ENCODE measurements at regions not wholly inside any gene's neighbourhood (a gene's known extent, or its start where the extent isn't known, plus 50 kb on each side); places are given as distances from the start of the nearest gene placed in this dataset.
A peak's percentile ranks its signal among the peaks of the same experiment; 100 is the strongest.

GRCh38 chr1:42096554-42096953 is 56.7 kb upstream of the GUCA2B start:
- no peak for DNase-seq (ENCODE audit: low spot score)

DNA sequence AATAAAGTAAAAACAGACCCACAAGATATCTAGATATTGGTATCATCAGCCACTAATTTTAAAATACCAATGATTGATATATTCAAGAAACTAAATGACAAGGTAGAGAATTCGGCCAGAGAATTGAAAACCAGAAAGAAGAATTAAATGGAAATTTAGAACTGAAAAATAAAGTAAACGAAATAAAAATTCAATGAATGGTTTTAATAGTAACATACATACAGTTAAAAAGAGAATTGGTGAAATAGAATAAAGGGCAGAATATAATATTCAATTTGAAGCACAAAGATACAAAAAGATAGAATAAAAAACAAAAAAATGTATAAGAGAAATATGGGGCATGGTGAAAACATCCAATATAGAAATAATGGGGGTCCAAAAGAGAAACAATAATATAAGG is 64.0 kb upstream of the GUCA2B start:
- no peak for DNase-seq (ENCODE audit: low spot score)

DNA sequence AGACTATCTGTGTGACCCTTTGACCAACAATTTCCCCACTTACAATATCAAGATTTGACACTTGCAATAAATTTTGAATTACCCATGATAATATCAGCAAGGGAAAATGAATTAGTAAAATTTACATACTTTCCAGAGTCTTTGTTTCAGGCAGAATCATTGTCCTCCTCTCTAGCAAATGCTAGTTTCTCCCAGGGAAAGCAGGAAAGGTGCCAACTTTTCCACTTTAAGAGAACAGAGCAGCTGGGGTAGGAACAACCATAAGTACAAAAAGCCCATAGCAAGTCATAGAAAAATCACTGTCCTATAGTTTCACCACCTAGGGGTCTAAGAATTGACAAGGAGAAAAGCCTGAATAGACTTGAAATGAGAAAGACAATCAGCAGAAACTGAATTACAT is 67.1 kb upstream of the GUCA2B start:
- DNase-seq (ENCODE audit: low spot score), result no peak

GRCh38 chr1:42085596-42085995 is 67.6 kb upstream of the GUCA2B start:
- no peak for DNase-seq (ENCODE audit: low spot score)

DNA sequence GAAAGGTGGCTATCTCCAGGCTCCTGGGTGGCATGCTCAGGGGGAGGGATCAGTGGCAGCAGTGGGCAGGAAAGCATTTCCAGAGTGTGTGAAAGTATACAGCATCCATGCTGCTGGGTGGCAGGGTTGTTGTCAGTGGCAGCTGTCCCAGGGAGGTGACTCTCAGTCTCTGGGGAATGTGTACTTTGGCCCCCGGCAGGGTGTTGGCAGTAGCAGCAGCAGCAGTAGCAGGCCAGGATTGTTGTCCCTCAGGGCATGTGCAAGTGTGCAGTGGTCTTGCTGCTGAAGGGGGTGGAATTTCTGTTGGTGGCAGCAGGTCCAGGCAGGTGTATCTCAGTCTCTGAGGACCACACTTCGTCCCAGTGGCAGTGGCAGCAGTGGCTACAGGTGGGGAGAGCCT is 71.7 kb upstream of the GUCA2B start:
- no peak for DNase-seq (ENCODE audit: low spot score)

DNA sequence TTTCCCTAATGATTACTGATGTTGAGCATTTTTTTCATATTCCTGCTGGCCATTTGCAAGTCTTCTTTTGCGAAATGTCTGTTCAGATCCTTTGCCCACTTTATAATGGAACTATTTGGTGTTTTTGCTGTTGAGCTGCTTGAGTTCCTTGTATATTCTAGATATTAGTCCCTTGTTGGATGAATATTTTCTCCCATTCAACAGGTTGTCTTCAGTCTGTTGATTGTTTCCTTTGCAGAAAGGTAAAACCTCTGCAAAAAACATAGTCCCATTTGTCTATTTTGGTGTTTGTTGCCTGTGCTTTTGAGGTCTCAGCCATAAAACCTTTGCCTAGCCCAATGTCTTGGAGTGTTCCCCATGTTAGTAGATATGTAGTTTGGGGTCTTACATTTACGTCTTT is 78.0 kb upstream of the GUCA2B start:
- no peak for DNase-seq (ENCODE audit: low spot score)

GRCh38 chr1:42070996-42071395 is 82.2 kb upstream of the GUCA2B start:
- DNase-seq (ENCODE audit: low spot score), result no peak

DNA sequence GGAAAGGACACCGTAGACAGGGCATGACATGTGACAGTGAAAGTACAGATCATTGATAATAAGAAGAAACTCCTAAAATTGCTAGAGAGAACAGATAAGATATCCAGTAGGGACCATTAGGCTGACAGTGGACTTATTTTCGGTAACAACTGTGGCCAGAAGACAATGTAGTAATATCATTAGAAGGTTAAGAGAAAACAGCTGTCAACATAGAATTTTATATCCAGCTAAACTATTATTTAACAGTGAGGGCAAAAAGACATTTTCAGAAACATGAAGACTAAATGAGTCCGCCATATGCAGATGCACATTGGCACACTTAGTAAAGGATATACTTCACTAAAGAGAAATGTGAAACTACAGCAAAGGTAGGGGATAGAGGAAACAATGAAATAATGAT is 95.4 kb upstream of the GUCA2B start:
- DNase-seq (ENCODE audit: low spot score), result no peak

GRCh38 chr1:42056460-42056859 is 96.8 kb upstream of the GUCA2B start:
- no peak for DNase-seq (ENCODE audit: low spot score)

- DNase-seq (ENCODE audit: low spot score), result no peak
Observed at GRCh38 chr1:42055061-42055460, 98.1 kb upstream of the GUCA2B start.

DNA sequence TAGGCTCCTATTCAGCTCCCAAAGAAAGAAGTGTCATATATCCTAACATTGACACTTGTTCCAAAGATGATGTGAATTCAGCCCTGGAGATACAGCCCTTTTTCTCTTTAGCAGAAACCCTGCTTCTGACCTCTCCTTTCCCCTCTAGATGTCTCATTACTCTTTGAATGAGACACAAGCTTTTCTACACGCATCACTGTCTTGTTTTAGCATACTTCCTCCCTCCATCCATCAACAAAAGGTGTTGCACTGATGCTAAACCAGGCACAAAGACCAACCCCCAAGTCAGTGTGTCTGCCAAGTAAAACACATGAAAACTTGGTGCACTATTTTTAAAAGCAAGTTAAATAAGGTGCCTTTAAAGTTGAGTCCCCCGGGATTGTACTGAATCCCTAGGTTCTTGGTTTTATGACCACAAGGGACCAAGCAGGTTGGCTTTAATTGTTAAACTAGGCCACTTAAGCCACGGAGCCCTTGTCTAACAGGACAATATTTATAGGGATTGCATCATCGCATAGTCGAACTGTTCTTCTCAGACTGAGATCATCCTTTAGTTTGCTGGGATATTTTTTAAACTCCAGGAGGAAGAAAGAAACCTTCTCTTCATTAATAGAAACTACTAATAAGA is 101.0 kb upstream of the GUCA2B start:
- DNase-seq (ENCODE audit: low spot score), result no peak

DNA sequence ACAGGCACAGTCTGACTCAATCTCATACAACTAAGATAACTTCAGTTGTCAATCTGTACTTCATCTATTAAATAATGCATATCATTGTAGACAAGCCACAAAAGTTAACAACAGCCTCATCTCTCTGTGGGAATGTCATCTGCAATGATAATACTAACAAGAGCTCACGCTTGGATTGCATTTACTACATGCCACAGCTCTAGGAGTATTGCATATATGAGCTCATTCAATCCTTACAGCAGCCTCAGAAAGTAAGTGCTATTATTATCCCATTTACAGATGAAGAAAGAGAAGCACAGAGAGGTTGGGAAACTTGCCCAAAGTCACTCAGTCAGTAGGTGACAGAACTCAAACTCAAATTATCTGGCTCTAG is 105.7 kb upstream of the GUCA2B start:
- DNase-seq (ENCODE audit: low spot score), result no peak

DNA sequence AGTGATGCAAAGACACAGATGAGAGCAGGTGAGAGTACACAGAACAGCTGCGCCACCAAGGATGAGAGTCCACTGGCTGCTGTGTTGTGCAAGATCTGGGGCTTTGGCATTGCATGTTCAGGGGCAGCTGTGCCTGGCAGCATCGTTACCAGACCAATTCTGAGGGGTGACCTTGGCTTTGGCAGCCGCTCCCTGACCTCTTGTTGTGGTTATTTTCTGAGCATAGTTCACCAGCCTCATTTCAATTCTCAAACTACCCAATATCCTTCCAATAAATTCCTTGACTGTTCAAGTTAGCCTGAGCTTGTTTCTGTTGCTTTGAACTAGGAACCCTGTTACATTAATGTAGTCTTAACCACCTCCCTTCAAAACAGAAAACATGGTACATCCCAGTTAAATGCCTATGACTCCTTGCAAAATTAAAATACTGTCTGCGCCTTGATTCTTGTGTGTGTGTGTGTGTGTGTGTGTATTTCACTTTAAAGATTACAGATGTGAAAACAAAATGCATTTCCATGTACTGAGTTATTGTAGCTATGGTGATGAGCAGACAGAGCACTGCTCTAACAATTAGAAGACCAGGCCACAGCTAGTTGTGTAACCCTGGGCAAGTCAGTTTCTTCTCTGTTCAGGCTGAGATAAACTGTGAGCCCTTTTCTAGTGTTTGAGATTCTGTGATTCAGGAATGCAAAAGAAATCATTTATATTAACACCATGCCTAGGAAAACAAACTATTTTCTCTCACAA is 106.3 kb upstream of the GUCA2B start:
- no peak for DNase-seq (ENCODE audit: low spot score)

DNA sequence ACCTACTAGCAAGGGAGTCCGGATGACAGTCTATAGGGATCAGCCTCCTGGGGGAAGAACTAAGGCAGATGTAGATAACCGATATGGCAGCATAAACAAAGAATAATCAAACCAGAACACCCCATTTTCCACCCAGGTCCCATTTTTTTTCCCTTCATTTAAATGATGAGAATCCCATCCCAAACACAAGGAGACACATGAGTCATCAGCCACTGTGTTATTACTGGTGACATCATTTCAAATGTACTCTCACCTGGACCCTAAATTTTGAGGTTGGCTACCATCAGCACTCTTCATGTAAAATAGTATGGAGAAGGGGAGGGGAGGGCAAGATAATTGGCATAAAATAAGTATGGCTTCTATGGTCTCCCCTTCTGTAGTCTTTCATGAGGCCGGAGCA is 108.9 kb upstream of the GUCA2B start:
- DNase-seq (ENCODE audit: low spot score), result no peak

DNA sequence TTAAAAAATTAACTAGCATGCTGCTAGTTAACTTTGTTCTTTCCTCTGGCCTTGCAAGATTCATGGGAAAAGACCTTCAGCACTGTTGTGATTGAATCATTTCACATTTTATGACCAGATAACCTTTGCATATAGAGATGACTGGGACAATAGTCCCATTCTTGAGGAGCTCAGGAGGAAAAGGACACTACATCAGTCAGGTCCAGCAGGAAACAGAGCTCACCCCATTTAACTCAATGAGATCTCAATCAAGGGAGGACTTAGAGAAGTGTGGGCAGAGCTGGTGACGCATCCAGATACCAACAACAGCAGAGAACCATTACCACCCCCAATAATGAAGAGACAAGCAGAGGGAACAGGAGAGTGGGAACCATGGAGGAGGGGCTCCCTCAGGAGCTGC is 109.4 kb upstream of the GUCA2B start:
- DNase-seq (ENCODE audit: low spot score), result no peak

DNA sequence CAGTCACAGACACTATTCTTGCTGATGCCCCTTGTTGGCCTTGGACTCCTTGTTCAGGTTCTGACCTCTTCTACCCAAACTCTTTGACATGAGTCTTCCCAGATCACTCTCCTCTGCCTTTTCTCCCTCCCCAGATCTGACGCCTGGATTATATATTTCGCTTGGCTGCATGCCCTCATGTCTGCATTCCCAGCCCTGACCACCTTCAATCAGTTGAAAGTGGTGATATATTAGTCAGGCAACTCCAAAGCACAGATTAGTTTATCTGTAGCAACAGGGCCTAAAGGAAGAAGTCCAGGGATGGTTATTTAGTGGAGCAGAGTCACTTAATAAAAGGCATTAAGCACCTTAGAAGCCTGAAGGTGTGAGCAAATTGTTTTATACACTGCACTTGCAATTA is 110.0 kb upstream of the GUCA2B start:
- DNase-seq (ENCODE audit: low spot score), result no peak

- no peak for DNase-seq (ENCODE audit: low spot score)
Observed at GRCh38 chr1:42041031-42041430, 112.2 kb upstream of the GUCA2B start.

- DNase-seq (ENCODE audit: low spot score), result no peak
Observed at GRCh38 chr1:42040159-42040558, 113.1 kb upstream of the GUCA2B start.

GRCh38 chr1:42038261-42038660 is 114.9 kb upstream of the GUCA2B start:
- DNase-seq (ENCODE audit: low spot score), result no peak

DNA sequence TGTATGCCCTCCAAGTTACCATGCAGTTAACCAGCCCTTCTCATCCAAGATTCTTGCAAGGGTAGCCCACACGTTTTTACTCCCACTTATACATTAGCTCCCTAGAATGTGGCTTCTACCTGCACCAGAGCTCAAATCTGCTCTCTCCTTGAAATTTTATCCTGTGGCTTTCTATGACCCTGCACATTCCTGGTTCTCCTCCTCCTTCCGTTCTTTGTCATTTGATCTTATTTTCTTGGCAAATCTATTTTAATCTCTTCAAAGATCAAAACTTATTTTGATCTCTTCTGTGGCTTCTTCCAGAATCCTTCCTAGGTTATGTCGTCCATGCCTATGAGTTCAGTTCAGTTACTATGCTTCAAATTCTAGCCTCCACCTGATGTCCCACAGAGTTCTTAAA is 115.6 kb upstream of the GUCA2B start:
- no peak for DNase-seq (ENCODE audit: low spot score)

GRCh38 chr1:42037161-42037560 is 116.0 kb upstream of the GUCA2B start:
- DNase-seq (ENCODE audit: low spot score), result no peak

- DNase-seq (ENCODE audit: low spot score), result peak; percentile 96
Observed at GRCh38 chr1:42035830-42036604, 117.2 kb upstream of the GUCA2B start.

GRCh38 chr1:42035205-42035829 is 116.6 kb upstream of the HIVEP3 start:
- peak; percentile 76 for DNase-seq (ENCODE audit: low spot score)

Measured in Ammon's horn (tissue), 1 donor.